Naive B cell (primary cell): ENCODE measurements at regions not wholly inside any gene's neighbourhood (a gene's known extent, or its start where the extent isn't known, plus 50 kb on each side); places are given as distances from the start of the nearest gene placed in this dataset.
A peak's percentile ranks its signal among the peaks of the same experiment; 100 is the strongest.

Experiments used
- ATAC-seq, 2 donors: fragments of 150-1000 bp; cut with Tn5 transposase; 2 replicates each; pipeline ENCODE4 v1.10.0; 2021; ENCODE audit warnings: low read depth in 2 of 2, mild to moderate bottlenecking in 2 of 2, moderate library complexity in 2 of 2
- DNase-seq: peaks from one replicate; pipeline ENCODE4 v3.0.0; 2022
- H3K27ac Mint-ChIP-seq, 6 donors: one replicate each; pipeline ENCODE4 v1.8.0; 2020 to 2022; ENCODE audit warnings: mild to moderate bottlenecking in 6 of 6, mixed read lengths in 6 of 6, moderate library complexity in 5 of 6, inconsistent platforms in 2 of 6
- H3K27me3 Mint-ChIP-seq, 3 donors: one replicate each; pipeline ENCODE4 v1.8.0; 2021 to 2022; ENCODE audit warnings: mixed read lengths in 3 of 3, mild to moderate bottlenecking in 1 of 3
- H3K36me3 Mint-ChIP-seq, 2 donors: one replicate each; pipeline ENCODE4 v1.8.0; 2020 to 2022; ENCODE audit warnings: mixed read lengths in 2 of 2, inconsistent platforms in 1 of 2, mild to moderate bottlenecking in 1 of 2
- H3K4me1 Mint-ChIP-seq, 3 donors: one replicate each; pipeline ENCODE4 v1.8.0; 2020 to 2022; ENCODE audit warnings: mixed read lengths in 3 of 3, inconsistent platforms in 1 of 3, mild to moderate bottlenecking in 1 of 3, moderate library complexity in 1 of 3
- H3K4me3 Mint-ChIP-seq, 8 donors: one replicate each; pipeline ENCODE4 v1.8.0; 2020 to 2022; ENCODE audit warnings: mild to moderate bottlenecking in 8 of 8, mixed read lengths in 8 of 8, moderate library complexity in 8 of 8, inconsistent platforms in 2 of 8
- H3K9me3 Mint-ChIP-seq, 7 donors: one replicate each; pipeline ENCODE4 v1.8.0; 2020 to 2022; ENCODE audit warnings: mixed read lengths in 7 of 7, mild to moderate bottlenecking in 5 of 7, inconsistent platforms in 2 of 7, moderate library complexity in 1 of 7

GRCh38 chr17:27402943-27403342 lies 53.3 kb upstream of the KSR1 start:
- DNase-seq (no peak), ATAC-seq (no peak)
- H3K4me3 Mint-ChIP-seq = no peak overlapping the region
- H3K36me3 Mint-ChIP-seq = no peaks in the 10 kb centered on the region
- H3K4me1 Mint-ChIP-seq = peaks cover 0 to 3% (median 0%) of the 10 kb centered on the region in 3 donors
- peaks cover 0 to 8% (median 5%) of the 10 kb centered on the region in 3 donors for H3K27me3 Mint-ChIP-seq
- H3K27ac Mint-ChIP-seq = no peak overlapping the region
- H3K9me3 Mint-ChIP-seq = no peaks in the 10 kb centered on the region

- Mint-ChIP-seq H3K27me3 (peaks cover 0 to 5% (median 4%) of the 10 kb centered on the region in 3 donors), H3K4me3 (no peak overlapping the region), H3K9me3 (no peaks in the 10 kb centered on the region), H3K27ac (no peak overlapping the region), H3K4me1 (peaks cover 0 to 3% (median 0%) of the 10 kb centered on the region in 3 donors), H3K36me3 (no peaks in the 10 kb centered on the region)
- DNase-seq (no peak), ATAC-seq (no peak)
Observed at GRCh38 chr17:27403480-27404005, 52.7 kb upstream of the KSR1 start.

GRCh38 chr17:27404676-27405075 lies 51.6 kb upstream of the KSR1 start:
- Mint-ChIP-seq H3K4me3 (no peak overlapping the region), H3K27me3 (peaks cover 0 to 6% (median 5%) of the 10 kb centered on the region in 3 donors), H3K27ac (peak overlapping the region in 1 of 6 donors; percentile 12), H3K4me1 (peaks cover 0 to 3% (median 0%) of the 10 kb centered on the region in 3 donors), H3K9me3 (no peaks in the 10 kb centered on the region), H3K36me3 (no peaks in the 10 kb centered on the region)
- ATAC-seq (no peak), DNase-seq (no peak)
